DOHH2 (cell line): ENCODE measurements at regions not wholly inside any gene's neighbourhood (a gene's known extent, or its start where the extent isn't known, plus 50 kb on each side); places are given as distances from the start of the nearest gene placed in this dataset.
"Not testable (repeated sequence)": the region's sequence is repeated elsewhere in the genome, so short reads cannot be mapped to it uniquely, and the experiment has no call there.

Experiments
- H3F3A ChIP-seq: fragments of 200-600 bp; sonication (generic), shearing (Covaris generic); 2 replicates; pipeline ENCODE4 v1.6.0; 2016; ENCODE audit warnings: antibody characterized with exemption, mild to moderate bottlenecking; ENCODE audit not compliant: control insufficient read depth, insufficient read depth
- H3K27ac ChIP-seq: fragments of 200-600 bp; sonication (generic); 2 replicates; pipeline ENCODE4 v1.5.1; 2014; ENCODE audit warnings: low read depth, mild to moderate bottlenecking, low read length, moderate library complexity
- H3K27me3 ChIP-seq: fragments of 200-600 bp; sonication (generic); 2 replicates; pipeline ENCODE4 v1.6.1; 2014; ENCODE audit warnings: mild to moderate bottlenecking, low read length, mixed read lengths; ENCODE audit not compliant: control insufficient read depth
- H3K36me3 ChIP-seq: fragments of 200-600 bp; sonication (generic); 2 replicates; pipeline ENCODE4 v1.6.1; 2014; ENCODE audit warnings: mild to moderate bottlenecking, low read length, moderate library complexity, mixed read lengths; ENCODE audit not compliant: control insufficient read depth
- H3K4me1 ChIP-seq: fragments of 200-600 bp; sonication (generic); 2 replicates; pipeline ENCODE4 v1.6.1; 2014; ENCODE audit warnings: mild to moderate bottlenecking, low read length, mixed read lengths; ENCODE audit not compliant: control insufficient read depth
- H3K4me2 ChIP-seq: fragments of 200-600 bp; sonication (generic); 2 replicates; pipeline ENCODE4 v1.6.0; 2014; ENCODE audit warnings: mild to moderate bottlenecking, low read length, moderate library complexity
- H3K4me3 ChIP-seq: fragments of 200-600 bp; sonication (generic); 2 replicates; pipeline ENCODE4 v1.5.1; 2014; ENCODE audit warnings: mild to moderate bottlenecking, low read length, mixed read lengths
- H3K79me2 ChIP-seq: fragments of 200-600 bp; sonication (generic); 2 replicates; pipeline ENCODE4 v1.6.1; 2014; ENCODE audit warnings: mild to moderate bottlenecking, low read length, mixed read lengths; ENCODE audit not compliant: control insufficient read depth
- H3K9me2 ChIP-seq: fragments of 200-600 bp; sonication (generic); replicated peaks from 2 replicates; pipeline ENCODE4 v1.6.1; 2014; ENCODE audit warnings: mild to moderate bottlenecking, low read length, mixed read lengths; ENCODE audit not compliant: control insufficient read depth
- H3K9me3 ChIP-seq: fragments of 200-600 bp; sonication (generic); 2 replicates; pipeline ENCODE4 v1.6.1; 2014; ENCODE audit warnings: antibody characterized with exemption, low read length, mixed read lengths; ENCODE audit not compliant: control insufficient read depth, insufficient read depth
- H4K20me1 ChIP-seq: fragments of 200-600 bp; sonication (generic); 2 replicates; pipeline ENCODE4 v1.6.0; 2014; ENCODE audit warnings: low read depth, mild to moderate bottlenecking, antibody characterized with exemption, low read length, moderate library complexity; ENCODE audit not compliant: control insufficient read depth, insufficient read depth
- EZH2phosphoT487 ChIP-seq: fragments of 200-600 bp; sonication (generic); IDR thresholded peaks from 2 replicates; pipeline ENCODE4 v1.6.1; 2017; ENCODE audit warnings: borderline replicate concordance, mild to moderate bottlenecking, antibody characterized with exemption, low read length, moderate library complexity, mixed read lengths
- TF ChIP-seq, protein P1 (sequence below): fragments of 200-600 bp; sonication (generic); IDR thresholded peaks from one replicate; pipeline ENCODE4 v1.5.1; 2014; ENCODE audit warnings: antibody characterized with exemption, mild to moderate bottlenecking, low read depth, low read length; ENCODE audit not compliant: poor library complexity, severe bottlenecking

DNA sequence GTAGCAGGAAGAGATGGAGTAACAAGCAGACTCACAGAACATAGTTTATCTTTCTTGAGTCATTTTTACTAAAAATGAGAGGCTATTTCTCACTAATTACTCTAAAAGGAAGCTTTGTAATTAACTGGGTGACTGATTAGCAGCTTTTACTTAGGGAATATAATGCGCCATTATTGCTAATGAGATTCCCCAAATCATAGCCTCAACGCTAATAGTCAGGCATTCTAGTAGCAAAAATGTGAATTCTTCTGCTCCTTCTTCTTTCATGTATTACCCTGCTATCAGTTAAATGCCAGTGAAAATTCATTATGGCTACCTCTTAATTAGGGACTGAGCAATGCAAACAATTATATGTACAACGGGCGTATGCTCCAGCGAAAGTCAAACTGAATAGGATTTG lies 349.8 kb downstream of the CDH19 start:
- TF ChIP-seq, protein P1, sequence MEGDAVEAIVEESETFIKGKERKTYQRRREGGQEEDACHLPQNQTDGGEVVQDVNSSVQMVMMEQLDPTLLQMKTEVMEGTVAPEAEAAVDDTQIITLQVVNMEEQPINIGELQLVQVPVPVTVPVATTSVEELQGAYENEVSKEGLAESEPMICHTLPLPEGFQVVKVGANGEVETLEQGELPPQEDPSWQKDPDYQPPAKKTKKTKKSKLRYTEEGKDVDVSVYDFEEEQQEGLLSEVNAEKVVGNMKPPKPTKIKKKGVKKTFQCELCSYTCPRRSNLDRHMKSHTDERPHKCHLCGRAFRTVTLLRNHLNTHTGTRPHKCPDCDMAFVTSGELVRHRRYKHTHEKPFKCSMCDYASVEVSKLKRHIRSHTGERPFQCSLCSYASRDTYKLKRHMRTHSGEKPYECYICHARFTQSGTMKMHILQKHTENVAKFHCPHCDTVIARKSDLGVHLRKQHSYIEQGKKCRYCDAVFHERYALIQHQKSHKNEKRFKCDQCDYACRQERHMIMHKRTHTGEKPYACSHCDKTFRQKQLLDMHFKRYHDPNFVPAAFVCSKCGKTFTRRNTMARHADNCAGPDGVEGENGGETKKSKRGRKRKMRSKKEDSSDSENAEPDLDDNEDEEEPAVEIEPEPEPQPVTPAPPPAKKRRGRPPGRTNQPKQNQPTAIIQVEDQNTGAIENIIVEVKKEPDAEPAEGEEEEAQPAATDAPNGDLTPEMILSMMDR, result no peak
- no peak for TF ChIP-seq EZH2phosphoT487

DNA sequence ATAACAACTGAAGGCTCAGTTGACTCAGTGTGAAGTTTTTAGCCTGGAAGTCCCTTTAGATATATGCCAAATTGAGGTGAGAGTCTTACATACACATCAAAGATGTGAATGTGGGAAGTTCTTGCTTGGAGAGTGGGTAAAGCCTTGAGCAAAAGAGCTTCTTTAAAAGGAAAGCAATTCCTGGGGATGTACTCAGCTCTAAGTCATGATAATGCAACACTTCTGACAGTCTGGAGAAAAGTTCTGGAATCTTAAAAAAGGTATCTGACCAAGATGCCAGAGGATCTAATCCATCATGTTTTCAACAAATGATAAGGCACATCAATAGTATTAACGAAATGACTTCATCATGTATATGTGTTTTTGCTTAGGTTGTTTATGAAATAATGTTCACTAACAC lies 351.2 kb downstream of the CDH19 start:
- H3K4me1 ChIP-seq, result no peaks in the 10 kb centered on the region
- H3K9me3 ChIP-seq, result no peaks in the 10 kb centered on the region
- no peak overlapping the region for H3K4me2 ChIP-seq
- H3K27me3 ChIP-seq, result no peaks in the 10 kb centered on the region
- no peak overlapping the region for H3K27ac ChIP-seq
- no peak overlapping the region for H3K4me3 ChIP-seq
- H3K36me3 ChIP-seq, result no peaks in the 10 kb centered on the region
- no peaks in the 10 kb centered on the region for H4K20me1 ChIP-seq
- no peaks in the 10 kb centered on the region for H3K9me2 ChIP-seq
- no peaks in the 10 kb centered on the region for H3F3A ChIP-seq
- no peaks in the 10 kb centered on the region for H3K79me2 ChIP-seq
- TF ChIP-seq, protein P1, result no peak
- no peak for TF ChIP-seq EZH2phosphoT487

More for the DNA sequence above, 349.8 kb downstream of the CDH19 start:
- no peaks in the 10 kb centered on the region for H3F3A ChIP-seq
- H3K4me2 ChIP-seq, result no peak overlapping the region
- no peaks in the 10 kb centered on the region for H3K9me2 ChIP-seq
- no peaks in the 10 kb centered on the region for H3K27me3 ChIP-seq
- H3K9me3 ChIP-seq, result no peaks in the 10 kb centered on the region
- H3K27ac ChIP-seq, result no peak overlapping the region
- no peaks in the 10 kb centered on the region for H3K79me2 ChIP-seq
- H4K20me1 ChIP-seq, result no peaks in the 10 kb centered on the region
- H3K4me3 ChIP-seq, result no peak overlapping the region
- no peaks in the 10 kb centered on the region for H3K4me1 ChIP-seq
- H3K36me3 ChIP-seq, result no peaks in the 10 kb centered on the region

DNA sequence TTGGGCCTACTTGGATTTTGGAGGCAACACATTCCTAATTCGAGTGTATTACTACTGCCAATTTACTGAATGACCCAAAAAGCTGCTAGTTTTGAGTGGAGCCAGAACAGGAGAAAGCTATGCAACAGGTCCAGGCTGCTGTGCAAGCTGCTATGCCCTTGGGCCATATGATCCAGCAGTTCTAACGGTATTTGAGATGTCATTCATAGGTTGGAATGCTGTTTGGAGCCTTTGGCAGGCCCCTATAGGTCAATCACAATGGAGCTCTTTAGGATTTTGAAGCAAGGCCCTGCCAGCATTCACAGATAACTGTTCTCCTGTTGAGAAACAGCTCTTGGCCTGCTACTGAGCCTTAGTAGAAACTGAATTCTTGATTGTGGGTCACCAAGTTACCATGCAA lies 368.7 kb downstream of the CDH19 start:
- Histone ChIP-seq H3K36me3 (no peaks in the 10 kb centered on the region), H3F3A (no peaks in the 10 kb centered on the region), H3K9me2 (no peaks in the 10 kb centered on the region), H3K4me1 (no peaks in the 10 kb centered on the region), H3K9me3 (no peaks in the 10 kb centered on the region), H3K4me3 (no peak overlapping the region), H3K27me3 (no peaks in the 10 kb centered on the region), H3K79me2 (no peaks in the 10 kb centered on the region), H3K4me2 (no peak overlapping the region), H3K27ac (no peak overlapping the region), H4K20me1 (no peaks in the 10 kb centered on the region)
- TF ChIP-seq, protein P1, result no peak
- no peak for TF ChIP-seq EZH2phosphoT487

DNA sequence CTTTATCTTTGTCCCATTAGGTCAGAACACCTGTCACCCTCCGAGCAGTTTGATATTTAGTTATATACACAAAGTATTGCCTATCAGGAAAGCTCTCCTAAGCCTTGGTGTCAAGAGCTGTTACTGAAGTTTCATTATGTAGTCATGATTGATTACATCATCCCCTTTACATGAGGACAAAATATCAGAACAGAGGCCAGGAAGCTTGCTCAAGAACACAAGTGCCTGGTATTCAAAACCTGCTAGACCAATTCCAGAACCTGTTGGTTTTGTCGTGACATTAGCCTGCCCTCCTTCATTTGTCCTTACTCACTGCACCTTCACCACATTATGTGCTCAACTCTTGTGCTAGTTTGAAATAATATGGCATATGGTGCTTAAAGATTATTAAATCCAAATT lies 377.1 kb downstream of the CDH19 start:
- no peak for TF ChIP-seq EZH2phosphoT487
- TF ChIP-seq, protein P1, result no peak
- no peaks in the 10 kb centered on the region for H3F3A ChIP-seq
- H3K9me2 ChIP-seq, result no peaks in the 10 kb centered on the region
- H3K36me3 ChIP-seq, result no peaks in the 10 kb centered on the region
- no peaks in the 10 kb centered on the region for H4K20me1 ChIP-seq
- no peaks in the 10 kb centered on the region for H3K79me2 ChIP-seq
- H3K27ac ChIP-seq, result no peak overlapping the region
- H3K27me3 ChIP-seq, result no peaks in the 10 kb centered on the region
- no peak overlapping the region for H3K4me3 ChIP-seq
- no peaks in the 10 kb centered on the region for H3K4me1 ChIP-seq
- H3K4me2 ChIP-seq, result no peak overlapping the region
- H3K9me3 ChIP-seq, result no peaks in the 10 kb centered on the region

DNA sequence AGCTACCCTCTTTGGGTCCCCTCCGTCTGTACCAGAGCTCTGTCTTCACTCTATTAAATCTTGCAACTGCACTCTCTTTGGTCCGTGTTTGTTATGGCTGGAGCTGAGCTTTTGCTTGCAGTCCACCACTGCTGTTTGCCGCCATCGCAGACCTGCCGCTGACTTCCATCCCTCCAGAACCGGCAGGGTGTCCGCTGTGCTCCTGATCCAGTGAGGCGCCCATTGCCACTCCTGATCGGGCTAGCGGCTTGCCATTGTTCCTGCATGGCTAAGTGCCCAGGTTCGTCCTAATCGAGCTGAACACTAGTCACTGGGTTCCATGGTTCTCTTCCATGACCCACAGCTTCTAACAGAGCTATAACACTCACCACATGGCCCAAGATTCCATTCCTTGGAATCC lies 380.6 kb downstream of the CDH19 start:
- H3K27me3 ChIP-seq, H3K4me3 ChIP-seq, H3K27ac ChIP-seq, H3K36me3 ChIP-seq, H4K20me1 ChIP-seq, H3F3A ChIP-seq, H3K9me3 ChIP-seq, H3K4me2 ChIP-seq, H3K4me1 ChIP-seq, H3K9me2 ChIP-seq, H3K79me2 ChIP-seq: not testable (repeated sequence)
